ENCODE measurements at regions not wholly inside any gene's neighbourhood (a gene's known extent, or its start where the extent isn't known, plus 50 kb on each side); places are given as distances from the start of the nearest gene placed in this dataset.
"Not testable (repeated sequence)": the region's sequence is repeated elsewhere in the genome, so short reads cannot be mapped to it uniquely, and the experiment has no call there.

DNA sequence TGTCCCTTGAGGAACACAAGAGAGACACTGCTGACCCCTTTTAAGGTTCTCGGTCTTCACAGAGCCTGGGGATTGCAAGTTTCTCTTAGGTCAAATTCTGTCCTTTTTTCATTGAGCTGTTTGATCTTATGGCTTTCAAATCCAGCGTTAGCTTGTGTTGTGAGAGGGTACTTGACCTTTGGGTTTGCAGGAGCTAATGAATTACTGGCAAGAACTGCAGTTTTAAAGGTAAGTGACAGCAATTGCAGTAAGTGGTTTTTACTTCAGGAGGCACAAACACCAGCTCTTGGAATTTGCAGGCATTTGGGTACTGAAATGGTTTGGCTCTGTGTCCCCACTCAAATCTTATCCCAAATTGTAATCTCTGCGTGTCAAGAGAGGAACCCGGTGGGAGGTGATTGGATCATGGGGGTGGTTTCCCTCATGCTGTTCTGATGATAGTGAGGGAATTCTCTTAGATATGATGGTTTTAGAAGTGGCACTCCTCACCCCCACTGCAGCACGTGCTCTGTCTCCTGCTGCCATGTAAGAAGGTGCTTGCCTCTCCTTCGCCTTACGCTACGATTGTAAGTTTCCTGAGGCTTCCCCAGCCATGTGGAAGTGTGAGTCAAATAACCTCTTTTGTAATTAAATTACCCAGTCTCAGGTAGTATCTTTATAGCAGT, 134.5 kb upstream of the LYPLAL1 start:
- DNase-seq (ENCODE audit: low spot score) = no peak
- FAIRE-seq = no peak

DNA sequence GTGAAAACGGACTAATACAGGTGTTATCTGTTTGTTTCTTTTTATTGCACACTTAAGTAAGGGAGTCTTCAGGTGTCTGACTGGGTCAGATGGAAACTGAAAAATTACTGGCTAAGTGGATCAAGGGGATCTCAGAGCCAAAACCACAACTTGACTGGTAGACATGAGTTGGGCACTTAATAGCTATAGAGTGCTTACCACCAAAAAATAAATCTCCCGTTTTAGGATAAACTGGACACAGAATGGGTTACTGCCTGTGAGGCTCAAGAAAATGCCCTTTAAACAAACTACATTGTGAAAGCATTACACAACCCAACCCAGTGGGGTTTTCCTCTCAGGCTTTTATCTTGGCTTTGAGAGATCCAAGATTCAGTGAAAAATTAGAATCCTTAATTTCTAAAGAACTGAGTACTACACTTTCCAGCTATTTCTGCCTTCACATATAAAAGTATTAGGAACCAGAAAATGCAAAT, 134.0 kb upstream of the LYPLAL1 start:
- no peak for DNase-seq (ENCODE audit: low spot score)
- FAIRE-seq = no peak

DNA sequence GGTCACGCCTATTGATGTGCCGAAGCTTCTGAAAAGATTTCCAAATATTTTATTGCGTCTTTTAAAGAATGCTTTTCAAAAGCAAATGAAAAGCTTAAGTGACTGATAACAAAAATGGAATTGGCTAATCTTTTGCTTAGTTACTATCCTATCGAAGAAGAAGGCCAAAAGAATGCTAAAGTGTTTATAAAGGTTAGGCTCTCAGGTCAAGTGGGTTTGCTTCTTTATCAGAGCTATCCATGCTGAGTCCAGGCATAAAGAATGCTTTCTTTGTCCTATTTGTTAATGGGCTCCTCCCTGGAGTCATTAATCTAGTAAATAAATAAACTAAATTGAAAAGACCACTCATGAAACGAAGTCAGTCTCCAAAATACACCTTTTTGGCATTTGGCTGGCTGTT, 133.4 kb upstream of the LYPLAL1 start:
- FAIRE-seq (no peak), DNase-seq (ENCODE audit: low spot score) (no peak)

DNA sequence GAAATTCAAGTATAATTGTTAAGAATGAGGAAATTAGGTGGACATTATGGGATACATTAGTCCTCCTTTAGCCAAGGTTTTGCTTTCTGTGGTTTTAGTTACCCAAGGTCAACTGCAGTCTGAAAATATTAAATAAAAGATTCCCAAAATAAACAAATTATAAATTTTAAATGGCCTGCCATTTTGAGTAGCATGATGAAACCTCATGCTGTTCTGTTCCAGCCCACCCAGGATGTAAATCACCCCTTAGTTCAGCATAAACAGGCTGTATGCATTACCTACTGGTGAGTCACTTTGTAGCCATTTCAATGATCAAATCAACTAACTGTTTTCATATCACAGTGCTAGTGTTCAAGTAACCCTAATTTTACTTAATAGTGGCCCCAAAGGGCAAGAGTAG, 132.5 kb upstream of the LYPLAL1 start:
- DNase-seq (ENCODE audit: low spot score) = no peak
- no peak for FAIRE-seq

DNA sequence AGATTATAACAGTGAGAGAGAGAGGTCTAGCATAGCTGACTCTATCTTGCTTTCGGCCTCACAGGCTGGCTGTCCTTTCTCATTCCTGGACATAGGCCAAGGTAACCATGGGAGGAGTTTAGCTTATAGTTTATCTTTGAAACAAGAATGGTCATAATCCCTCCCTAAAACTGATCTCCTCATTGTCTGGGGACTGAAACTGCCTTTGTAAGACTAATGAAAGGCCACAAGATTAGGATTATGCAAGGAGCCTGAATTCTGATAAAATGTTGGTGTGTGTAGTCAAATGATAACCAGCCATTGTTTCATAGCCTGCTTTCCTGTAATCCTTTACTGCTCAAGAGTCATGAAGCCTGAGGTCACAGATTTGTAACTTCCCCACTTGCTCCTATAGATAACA, 131.9 kb upstream of the LYPLAL1 start:
- DNase-seq (ENCODE audit: low spot score) = no peak
- FAIRE-seq = no peak

DNA sequence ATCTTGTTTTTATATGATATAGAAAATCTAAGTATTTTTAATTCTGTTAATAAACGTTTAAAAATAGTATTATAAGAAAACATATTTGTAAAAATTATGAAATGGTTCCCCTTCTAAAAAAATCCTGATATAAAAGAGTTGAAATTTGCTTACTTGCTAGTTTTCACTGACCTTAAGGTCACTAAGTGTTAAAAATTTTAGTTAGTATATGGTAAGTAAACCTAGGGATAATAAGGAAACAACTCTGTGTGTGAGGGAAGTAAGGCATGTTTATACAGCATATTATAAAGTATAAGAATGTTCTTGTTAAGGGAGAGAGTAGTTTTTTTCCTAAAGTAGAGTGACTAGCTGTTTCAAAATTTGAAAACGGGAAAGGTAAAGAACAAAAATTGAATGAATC, 130.9 kb upstream of the LYPLAL1 start:
- FAIRE-seq = no peak
- DNase-seq (ENCODE audit: low spot score) = no peak

DNA sequence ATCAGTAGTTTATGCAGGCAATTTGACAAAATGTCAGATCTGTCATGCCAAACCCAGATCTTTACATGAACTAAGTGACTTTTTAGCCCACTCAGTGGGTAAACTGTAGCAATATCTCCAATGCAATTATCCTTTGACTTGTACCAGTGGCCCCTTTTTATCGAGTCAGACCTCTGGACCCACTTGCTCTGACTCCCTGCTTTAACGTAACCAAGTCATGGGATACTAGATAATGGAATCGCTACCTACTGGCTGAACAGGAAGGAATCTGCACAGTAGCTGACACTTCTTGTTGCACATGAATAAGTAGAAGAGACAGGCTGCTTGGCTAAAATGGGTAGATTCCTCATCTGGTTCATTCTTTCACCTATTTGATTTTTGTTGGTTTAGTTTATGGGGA, 128.4 kb upstream of the LYPLAL1 start:
- DNase-seq (ENCODE audit: low spot score) = no peak
- FAIRE-seq = no peak

DNA sequence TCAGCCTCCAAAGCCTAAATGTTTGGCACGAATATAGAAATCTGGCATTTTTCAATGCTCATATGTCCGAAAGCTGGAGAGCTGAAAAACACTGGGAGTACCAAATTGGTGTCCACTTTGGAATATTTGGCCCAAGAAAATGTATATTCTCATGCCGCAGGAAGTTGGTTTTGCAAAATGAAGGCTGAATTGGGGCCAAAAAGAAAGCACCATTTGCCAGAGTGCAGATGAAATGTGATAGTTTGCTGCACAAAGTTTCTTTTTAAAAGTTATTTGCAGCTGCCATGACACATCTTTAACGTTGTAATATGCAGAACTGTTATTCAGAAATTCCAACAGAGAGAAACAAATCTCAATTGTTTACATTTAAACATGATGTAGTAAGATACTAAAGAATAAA, 124.2 kb upstream of the LYPLAL1 start:
- no peak for DNase-seq (ENCODE audit: low spot score)
- no peak for FAIRE-seq

DNA sequence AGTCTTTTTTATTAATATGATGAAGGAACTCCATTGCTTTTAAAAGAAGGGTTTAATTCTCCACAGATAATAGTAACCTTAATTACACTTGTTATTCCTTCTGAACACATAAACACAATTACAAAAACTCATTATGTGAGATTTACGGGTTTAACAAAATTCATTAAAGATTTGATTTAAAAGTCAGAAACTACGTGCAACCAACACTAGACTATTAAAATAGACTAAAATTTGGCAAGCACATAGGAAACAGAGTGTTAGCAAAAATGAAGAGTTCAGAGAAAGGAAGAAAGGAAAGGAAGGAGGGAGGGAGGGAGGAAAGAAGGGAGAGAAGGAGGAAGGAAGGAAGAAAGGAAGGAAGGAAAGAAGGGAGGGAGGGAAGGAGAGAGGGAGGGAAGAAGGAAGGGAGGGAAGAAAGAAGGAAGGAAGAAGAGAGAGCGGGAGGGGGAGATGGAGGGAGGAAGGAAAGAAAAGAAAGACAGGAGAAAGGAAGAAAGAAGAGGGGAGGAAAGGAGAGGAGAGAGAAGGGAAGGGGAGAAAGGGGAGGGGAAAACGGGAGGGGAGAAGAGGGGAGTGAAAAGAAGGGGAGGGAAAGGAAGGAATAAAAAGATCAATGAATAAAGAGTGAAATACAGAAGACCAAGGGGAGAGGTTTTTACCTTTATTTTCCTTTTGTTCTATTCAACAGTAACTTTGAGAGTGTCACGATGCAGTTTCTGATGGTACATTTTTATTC, 123.4 kb upstream of the LYPLAL1 start:
- no peak for FAIRE-seq
- no peak for DNase-seq (ENCODE audit: low spot score)

DNA sequence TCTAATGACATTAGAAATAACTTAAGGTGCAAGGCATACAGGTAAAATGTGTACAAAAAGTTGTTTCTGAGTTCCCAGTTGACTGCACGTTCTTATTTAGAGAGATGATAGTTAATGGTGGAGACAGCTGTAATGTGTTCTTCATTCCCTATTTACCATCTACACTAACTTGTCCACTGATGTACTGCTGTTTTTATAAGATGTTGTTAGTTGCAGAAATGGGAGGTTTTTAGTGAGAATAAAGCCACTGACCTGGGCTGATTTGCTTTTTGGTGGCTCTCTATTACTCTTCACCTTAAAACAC, 122.9 kb upstream of the LYPLAL1 start:
- FAIRE-seq (no peak), DNase-seq (ENCODE audit: low spot score) (no peak)

DNA sequence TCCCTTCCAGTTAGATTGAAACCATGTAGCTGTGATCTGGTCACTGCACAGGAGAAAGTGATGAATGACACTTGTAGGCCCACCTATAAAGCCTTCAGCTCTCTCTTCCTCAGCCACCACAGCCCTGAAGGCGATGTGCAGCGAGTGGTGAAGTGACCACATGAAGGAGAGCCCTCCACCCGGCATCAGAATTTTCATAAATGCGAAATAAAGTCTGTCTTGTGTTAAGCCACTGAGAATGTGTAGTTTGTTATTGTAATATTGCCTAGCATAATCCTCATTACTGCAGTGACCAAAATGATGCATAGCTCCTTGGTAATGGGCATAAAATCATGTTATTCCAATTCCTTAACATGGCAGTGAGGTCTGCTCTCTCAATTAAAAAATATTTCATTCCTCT, 122.1 kb upstream of the LYPLAL1 start:
- FAIRE-seq = no peak
- no peak for DNase-seq (ENCODE audit: low spot score)

DNA sequence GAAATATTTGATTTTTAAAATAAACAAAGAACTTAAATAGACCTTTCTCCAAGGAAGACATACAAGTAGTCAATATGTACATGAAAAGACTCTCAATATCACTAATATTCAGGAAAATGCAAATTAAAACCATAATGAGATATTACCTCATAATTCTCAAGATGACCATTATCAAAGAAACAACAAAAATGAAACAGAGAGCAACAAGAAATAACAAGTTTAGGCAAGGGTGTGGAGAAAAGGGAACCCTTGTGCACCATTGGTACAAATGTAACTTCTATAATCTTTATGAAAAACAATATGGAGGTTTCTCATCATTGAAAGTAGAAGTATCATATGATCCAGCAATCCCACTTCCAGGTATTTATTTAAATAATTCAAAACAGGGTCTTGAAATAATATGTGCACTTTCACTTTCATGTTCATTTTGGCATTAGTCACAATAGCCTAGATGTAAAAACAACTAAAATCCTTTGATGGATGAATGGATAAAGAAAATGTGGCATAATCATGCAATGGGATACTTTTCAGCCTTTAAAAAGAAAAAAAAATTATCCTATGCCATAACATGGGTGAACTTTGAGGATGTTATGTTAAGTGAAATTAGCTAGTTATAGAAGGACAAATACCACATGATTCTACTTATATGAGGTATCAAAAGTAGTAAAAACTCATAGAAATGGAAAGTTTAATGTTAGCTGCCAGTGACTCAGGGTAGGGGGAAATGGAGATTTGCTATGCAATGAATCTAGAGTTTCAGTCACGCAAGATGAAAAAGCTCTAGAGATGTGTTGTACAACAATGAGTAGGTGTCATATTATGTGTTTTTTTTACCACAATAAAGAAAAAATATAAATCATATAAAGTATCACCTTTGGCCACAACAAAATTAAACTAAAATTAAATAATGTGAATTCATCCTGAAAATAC, 114.5 kb upstream of the LYPLAL1 start:
- DNase-seq (ENCODE audit: low spot score) (no peak), FAIRE-seq (no peak)

DNA sequence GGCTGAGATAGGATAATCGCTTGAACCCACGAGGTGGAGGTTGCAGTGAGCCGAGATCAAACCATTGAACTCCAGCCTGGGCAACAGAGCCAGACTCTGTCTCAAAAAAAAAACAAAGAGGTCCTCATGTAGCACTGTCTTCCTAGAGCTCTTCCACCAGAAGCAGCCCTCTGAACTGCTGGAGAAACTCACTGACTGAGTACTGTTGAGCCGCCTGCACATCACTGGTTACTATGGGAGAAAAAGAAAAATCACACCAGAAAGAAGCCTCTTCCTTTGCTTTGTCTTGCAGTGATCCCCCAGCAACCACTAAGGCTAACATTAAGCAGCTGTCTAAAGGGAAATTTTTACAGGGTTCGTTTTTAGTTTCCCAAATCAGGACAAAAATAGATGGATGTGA, 112.9 kb upstream of the LYPLAL1 start:
- no peak for FAIRE-seq
- DNase-seq (ENCODE audit: low spot score) = no peak

DNA sequence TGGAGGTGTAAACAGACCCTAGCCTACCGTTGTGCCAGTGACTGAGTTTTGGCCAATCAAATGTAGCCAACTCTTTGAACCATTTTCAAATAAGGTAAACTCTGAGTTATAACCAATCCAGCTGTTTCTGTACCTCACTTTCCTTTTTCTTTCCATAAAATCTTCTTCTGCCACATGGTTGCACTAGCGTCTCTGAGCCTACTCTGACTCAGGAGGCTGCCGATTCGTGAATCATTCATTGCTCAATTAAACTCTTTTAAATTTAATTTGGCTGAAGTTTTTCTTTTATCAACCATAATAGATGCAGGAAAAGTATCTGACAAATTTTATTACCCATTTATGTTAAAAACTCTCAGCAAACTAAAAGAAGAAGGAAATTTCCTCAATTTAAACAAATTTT, 111.5 kb upstream of the LYPLAL1 start:
- FAIRE-seq = no peak
- DNase-seq (ENCODE audit: low spot score) = no peak

DNA sequence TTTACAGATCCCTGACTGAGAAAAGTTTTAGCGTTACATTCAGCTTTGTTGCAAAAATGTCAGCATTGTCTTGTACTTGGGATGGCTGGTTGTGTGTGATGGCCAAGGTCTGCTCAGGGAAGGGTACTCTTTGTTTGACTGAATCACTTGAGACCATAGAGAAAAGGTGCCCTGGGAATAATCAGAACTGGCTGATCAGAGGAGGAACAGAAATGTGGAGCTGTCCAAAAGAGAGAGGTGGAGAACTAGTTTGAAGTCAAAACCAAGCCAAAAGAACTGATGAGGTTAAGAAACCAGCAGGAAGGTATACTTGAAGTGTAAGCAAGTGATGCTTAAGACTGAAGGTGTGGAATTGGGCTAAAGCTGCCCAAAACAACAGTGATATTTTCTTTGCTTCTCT, 107.6 kb upstream of the LYPLAL1 start:
- DNase-seq (ENCODE audit: low spot score) = no peak
- no peak for FAIRE-seq

DNA sequence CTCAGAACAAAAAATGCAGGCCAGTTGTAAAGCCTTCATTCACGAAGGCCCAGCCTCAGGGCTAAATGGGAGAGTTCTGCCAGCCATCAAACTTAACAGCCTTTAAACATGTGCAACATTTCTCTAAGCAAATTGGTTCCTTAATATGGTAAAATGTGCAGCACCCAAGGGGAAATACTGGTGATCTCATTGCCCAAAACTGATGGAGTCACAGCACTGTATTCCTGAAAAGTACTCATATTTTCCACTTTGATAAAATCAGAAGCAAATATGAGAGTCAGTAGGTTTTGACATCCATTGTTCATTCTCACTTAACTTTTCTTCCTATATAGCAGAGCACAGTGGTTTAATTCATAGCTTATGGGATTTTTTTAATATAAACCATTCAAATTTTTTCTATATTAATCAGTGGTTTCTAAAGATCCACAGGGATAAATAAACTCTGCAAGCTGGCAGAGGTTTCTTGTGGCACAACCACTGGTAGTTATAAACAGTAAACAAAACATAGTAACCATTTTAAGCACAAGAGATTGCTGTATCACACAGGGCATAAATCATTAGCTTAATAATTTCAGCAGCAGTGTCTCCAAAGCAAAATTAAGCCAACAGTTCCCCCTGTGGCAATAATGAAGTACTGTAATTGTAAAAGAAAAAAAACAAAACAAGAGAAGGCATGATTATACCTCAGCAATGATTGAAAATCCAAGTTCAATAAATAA, 106.9 kb upstream of the LYPLAL1 start:
- peak; percentile 59 for DNase-seq (ENCODE audit: low spot score)
- peak; percentile 71 for FAIRE-seq

DNA sequence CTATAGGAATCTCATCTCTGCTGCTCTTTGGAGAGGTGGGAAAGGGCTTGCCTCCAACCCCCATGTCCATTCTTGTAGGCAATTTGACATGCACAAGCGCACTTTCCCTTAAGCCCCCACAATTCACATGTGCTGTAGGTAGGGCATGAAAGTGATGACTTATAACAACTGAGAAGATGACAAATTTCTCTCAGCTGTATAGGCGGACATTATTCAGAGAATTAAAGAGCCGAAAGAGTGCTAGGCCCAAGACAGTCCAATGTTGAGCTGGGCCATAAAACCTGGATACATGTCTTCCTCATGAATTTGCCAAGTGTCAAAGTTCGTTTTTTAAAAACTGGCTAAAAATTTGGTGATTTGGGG, 106.3 kb upstream of the LYPLAL1 start:
- FAIRE-seq (no peak), DNase-seq (ENCODE audit: low spot score) (no peak)

DNA sequence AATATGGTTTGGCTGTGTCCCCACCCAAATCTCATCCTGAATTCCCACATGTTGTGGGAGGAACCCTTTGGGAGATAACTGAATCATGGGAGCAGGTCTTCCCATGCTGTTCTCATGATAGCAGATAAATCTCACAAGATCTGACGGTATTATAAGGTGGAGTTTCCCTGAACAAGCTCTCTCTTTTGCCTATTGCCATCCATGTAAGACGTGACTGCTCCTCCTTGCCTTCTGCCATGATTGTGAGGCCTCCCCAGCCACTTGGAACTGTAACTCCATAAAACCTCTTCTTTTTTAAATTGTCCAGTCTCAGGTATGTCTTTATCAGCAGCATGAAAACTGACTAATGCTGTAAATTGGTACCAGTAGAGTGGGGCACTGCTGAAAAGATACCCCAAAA, 103.3 kb upstream of the LYPLAL1 start:
- DNase-seq (ENCODE audit: low spot score); FAIRE-seq: not testable (repeated sequence)

DNA sequence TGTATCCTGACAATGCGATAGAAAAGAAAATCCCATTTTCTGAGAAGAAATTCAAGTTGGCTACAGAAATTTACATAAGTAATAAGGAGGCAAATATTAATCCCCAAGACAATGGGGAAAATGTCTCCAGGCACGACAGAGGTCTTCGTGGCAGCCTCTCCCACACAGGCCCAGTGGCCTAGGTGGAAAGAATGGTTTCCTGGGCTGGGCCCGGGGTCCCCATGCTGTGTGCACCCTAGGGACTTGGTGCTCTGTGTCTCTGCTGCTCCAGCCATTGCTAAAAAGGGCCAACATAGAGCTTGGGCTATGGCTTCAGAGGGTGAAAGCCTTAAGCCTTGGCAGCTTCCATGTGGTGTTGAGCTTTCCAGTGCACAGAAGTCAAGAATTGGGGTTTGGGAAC, 102.5 kb upstream of the LYPLAL1 start:
- DNase-seq (ENCODE audit: low spot score) = no peak
- FAIRE-seq = no peak

DNA sequence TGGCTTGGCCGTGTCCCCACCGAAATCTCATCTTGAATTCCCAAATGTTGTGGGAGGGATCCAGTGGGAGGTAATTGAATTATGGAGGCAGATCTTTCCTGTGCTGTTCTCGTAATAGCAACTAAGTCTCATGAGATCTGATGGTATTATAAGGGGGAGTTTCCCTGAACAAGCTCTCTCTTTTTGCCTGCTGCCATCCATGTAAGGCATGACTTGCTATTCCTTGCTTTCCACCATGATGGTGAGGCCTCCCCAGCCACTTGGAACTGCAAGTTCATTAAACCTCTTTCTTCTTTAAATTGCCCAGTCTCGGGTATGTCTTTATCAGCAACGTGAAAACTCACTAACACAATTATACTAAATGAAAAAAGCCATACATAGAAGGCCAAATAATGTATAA, 101.3 kb upstream of the LYPLAL1 start:
- no peak for FAIRE-seq
- no peak for DNase-seq (ENCODE audit: low spot score)

DNA sequence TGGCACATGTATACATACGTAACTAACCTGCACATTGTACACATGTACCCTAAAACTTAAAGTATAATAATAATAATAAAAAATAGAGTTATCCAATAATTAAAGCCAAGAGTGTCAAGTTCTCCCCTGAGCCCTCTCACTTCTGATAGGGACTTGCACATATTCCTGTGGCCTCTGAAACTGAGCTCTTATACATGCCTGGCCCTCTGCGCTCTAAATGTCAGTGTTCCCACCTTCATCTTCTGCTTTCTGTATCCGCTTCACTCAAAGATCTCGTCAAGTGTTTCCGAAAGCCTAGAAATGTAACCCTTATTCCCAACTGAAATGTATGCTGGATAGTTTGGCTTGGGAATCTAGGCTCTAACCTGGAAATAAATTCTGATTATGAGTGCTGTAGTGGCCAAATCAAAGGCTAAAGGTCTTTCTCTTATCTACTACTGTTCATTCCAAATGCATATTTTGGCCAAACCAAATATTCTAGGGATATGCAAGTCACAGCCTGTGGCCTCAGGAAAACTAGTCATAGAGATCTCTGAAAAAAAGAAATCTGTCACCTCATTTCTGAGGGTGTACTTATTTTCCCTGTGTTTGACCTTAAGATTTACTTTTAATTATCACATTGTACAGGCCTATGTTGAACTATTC, 99.5 kb upstream of the LYPLAL1 start:
- FAIRE-seq (no peak), DNase-seq (ENCODE audit: low spot score) (no peak)
